ENCODE measurements at regions not wholly inside any gene's neighbourhood (a gene's known extent, or its start where the extent isn't known, plus 50 kb on each side); places are given as distances from the start of the nearest gene placed in this dataset.

DNA sequence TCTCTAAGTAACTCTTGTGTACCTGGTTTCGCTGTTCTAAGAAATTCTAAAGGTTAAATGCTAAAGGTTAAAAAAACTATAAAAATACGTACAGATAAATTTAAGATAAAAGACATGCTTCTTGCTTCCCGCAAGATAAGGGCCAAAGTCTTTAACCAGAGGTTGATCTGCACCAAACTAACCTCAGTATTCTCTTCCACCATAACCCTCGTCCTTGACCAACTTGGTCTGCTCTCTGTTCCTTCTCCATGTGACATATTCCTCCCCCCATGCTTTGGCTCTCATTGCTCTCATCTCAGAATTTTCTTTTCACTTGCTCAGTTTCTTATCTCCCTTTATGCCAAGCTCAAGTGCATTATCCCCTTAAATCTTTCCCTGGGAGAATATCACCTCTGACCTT, 330.5 kb upstream of the ZFHX3 start:
- Histone ChIP-seq H3K4me1 (ENCODE audit: insufficient read depth, low read length) (no peaks in the 10 kb centered on the region), H3K36me3 (ENCODE audit: insufficient read depth, low read length) (no peaks in the 10 kb centered on the region), H3K9ac (ENCODE audit: low read length) (no peak overlapping the region), H3K27me3 (ENCODE audit: control insufficient read depth in 1 of 2, insufficient read depth in 2 of 2, low read length in 2 of 2) (no peaks in the 10 kb centered on the region), H3K4me3 (ENCODE audit: low read depth in 1 of 2, low read length in 2 of 2) (no peak overlapping the region), H3K9me3 (ENCODE audit: low read length) (no peaks in the 10 kb centered on the region), H3K27ac (ENCODE audit: low read depth, low read length) (no peak overlapping the region)

GRCh38 chr16:73371584-73372319, 323.8 kb upstream of the ZFHX3 start:
- Histone ChIP-seq H3K9me3 (ENCODE audit: low read length) (no peaks in the 10 kb centered on the region), H3K27ac (ENCODE audit: low read depth, low read length) (no peak overlapping the region), H3K27me3 (ENCODE audit: control insufficient read depth in 1 of 2, insufficient read depth in 2 of 2, low read length in 2 of 2) (no peaks in the 10 kb centered on the region), H3K4me1 (ENCODE audit: insufficient read depth, low read length) (no peaks in the 10 kb centered on the region), H3K4me3 (ENCODE audit: low read depth in 1 of 2, low read length in 2 of 2) (no peak overlapping the region), H3K9ac (ENCODE audit: low read length) (no peak overlapping the region), H3K36me3 (ENCODE audit: insufficient read depth, low read length) (no peaks in the 10 kb centered on the region)

DNA sequence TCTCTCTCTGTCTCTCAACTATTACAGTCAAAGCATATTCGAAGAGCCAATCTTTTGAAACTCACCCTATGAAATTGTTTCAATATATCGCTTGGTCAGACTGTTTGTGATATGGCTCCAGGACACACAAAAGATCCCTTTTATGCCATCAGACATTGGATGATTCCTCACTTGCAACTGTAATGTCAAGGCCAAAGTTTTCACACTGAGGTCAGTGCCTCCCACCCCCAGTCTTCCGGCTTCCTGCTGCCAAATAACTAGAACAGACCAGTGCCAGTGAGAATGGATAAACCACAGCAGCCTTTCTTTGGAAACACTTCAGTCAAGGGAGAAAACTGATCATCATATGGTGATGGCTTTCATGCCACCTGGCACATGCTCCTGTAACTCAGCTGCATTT, 321.9 kb upstream of the ZFHX3 start:
- H3K9me3 ChIP-seq (ENCODE audit: low read length) = no peaks in the 10 kb centered on the region

GRCh38 chr16:73368715-73369114, 320.8 kb upstream of the ZFHX3 start:
- H3K4me3 ChIP-seq (ENCODE audit: low read depth in 1 of 2, low read length in 2 of 2) = no peak overlapping the region
- no peaks in the 10 kb centered on the region for H3K9me3 ChIP-seq (ENCODE audit: low read length)
- no peak overlapping the region for H3K9ac ChIP-seq (ENCODE audit: low read length)
- H3K27me3 ChIP-seq (ENCODE audit: control insufficient read depth in 1 of 2, insufficient read depth in 2 of 2, low read length in 2 of 2) = no peaks in the 10 kb centered on the region
- no peaks in the 10 kb centered on the region for H3K4me1 ChIP-seq (ENCODE audit: insufficient read depth, low read length)
- H3K36me3 ChIP-seq (ENCODE audit: insufficient read depth, low read length) = no peaks in the 10 kb centered on the region
- H3K27ac ChIP-seq (ENCODE audit: low read depth, low read length) = no peak overlapping the region

More for the DNA sequence above, 321.9 kb upstream of the ZFHX3 start:
- H3K9ac ChIP-seq (ENCODE audit: low read length) = no peak overlapping the region
- no peak overlapping the region for H3K4me3 ChIP-seq (ENCODE audit: low read depth in 1 of 2, low read length in 2 of 2)
- H3K27ac ChIP-seq (ENCODE audit: low read depth, low read length) = no peak overlapping the region
- no peaks in the 10 kb centered on the region for H3K36me3 ChIP-seq (ENCODE audit: insufficient read depth, low read length)
- no peaks in the 10 kb centered on the region for H3K27me3 ChIP-seq (ENCODE audit: control insufficient read depth in 1 of 2, insufficient read depth in 2 of 2, low read length in 2 of 2)
- H3K4me1 ChIP-seq (ENCODE audit: insufficient read depth, low read length) = no peaks in the 10 kb centered on the region

- H3K4me1 ChIP-seq (ENCODE audit: insufficient read depth, low read length) = no peaks in the 10 kb centered on the region
- H3K4me3 ChIP-seq (ENCODE audit: low read depth in 1 of 2, low read length in 2 of 2) = no peak overlapping the region
- H3K27me3 ChIP-seq (ENCODE audit: control insufficient read depth in 1 of 2, insufficient read depth in 2 of 2, low read length in 2 of 2) = no peaks in the 10 kb centered on the region
- no peak overlapping the region for H3K27ac ChIP-seq (ENCODE audit: low read depth, low read length)
- no peaks in the 10 kb centered on the region for H3K36me3 ChIP-seq (ENCODE audit: insufficient read depth, low read length)
- no peaks in the 10 kb centered on the region for H3K9me3 ChIP-seq (ENCODE audit: low read length)
- no peak overlapping the region for H3K9ac ChIP-seq (ENCODE audit: low read length)
Observed at GRCh38 chr16:73365016-73365551, 317.2 kb upstream of the ZFHX3 start.

GRCh38 chr16:73364413-73364812, 316.5 kb upstream of the ZFHX3 start:
- H3K9ac ChIP-seq (ENCODE audit: low read length) = no peak overlapping the region
- H3K4me3 ChIP-seq (ENCODE audit: low read depth in 1 of 2, low read length in 2 of 2) = no peak overlapping the region
- H3K27me3 ChIP-seq (ENCODE audit: control insufficient read depth in 1 of 2, insufficient read depth in 2 of 2, low read length in 2 of 2) = no peaks in the 10 kb centered on the region
- no peak overlapping the region for H3K27ac ChIP-seq (ENCODE audit: low read depth, low read length)
- H3K9me3 ChIP-seq (ENCODE audit: low read length) = no peaks in the 10 kb centered on the region
- no peaks in the 10 kb centered on the region for H3K4me1 ChIP-seq (ENCODE audit: insufficient read depth, low read length)
- no peaks in the 10 kb centered on the region for H3K36me3 ChIP-seq (ENCODE audit: insufficient read depth, low read length)

GRCh38 chr16:73361061-73361460, 313.1 kb upstream of the ZFHX3 start:
- H3K9me3 ChIP-seq (ENCODE audit: low read length) = no peaks in the 10 kb centered on the region
- H3K9ac ChIP-seq (ENCODE audit: low read length) = no peak overlapping the region
- no peaks in the 10 kb centered on the region for H3K36me3 ChIP-seq (ENCODE audit: insufficient read depth, low read length)
- no peak overlapping the region for H3K27ac ChIP-seq (ENCODE audit: low read depth, low read length)
- H3K4me1 ChIP-seq (ENCODE audit: insufficient read depth, low read length) = no peaks in the 10 kb centered on the region
- H3K27me3 ChIP-seq (ENCODE audit: control insufficient read depth in 1 of 2, insufficient read depth in 2 of 2, low read length in 2 of 2) = no peaks in the 10 kb centered on the region
- H3K4me3 ChIP-seq (ENCODE audit: low read depth in 1 of 2, low read length in 2 of 2) = no peak overlapping the region

DNA sequence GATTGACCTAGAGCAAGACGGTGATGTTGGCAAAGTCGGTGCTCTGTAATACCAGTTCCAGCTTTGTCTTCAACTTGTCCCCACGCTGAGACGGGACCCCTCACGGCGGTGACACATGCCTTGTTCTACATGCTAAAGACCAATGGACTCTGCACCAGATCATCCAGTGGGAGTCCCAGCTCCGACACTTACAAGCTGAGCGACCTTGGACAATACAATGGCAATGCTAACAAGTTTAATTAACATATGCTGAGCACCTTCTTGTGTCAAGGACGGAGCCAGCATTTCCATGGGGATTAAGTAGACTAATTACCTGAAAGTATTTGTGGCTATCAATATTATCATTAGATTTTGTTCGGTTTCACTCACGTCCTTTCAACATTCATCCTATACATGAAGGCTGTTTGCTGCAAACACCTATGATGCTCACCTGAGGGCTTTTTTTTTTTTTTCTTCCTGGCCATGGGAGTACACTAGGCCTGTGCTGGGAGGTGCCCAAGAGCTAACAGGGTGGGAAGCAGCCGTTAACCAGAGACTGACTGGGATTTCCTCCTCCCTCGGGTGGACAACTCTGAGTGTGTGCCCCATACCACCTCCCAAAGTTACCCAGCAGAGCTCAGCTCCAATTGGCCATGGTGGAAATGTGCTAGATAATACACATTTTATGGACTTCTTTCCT, 308.6 kb upstream of the ZFHX3 start:
- Histone ChIP-seq H3K27ac (ENCODE audit: low read depth, low read length) (no peak overlapping the region), H3K36me3 (ENCODE audit: insufficient read depth, low read length) (no peaks in the 10 kb centered on the region), H3K27me3 (ENCODE audit: control insufficient read depth in 1 of 2, insufficient read depth in 2 of 2, low read length in 2 of 2) (no peaks in the 10 kb centered on the region), H3K4me1 (ENCODE audit: insufficient read depth, low read length) (no peaks in the 10 kb centered on the region), H3K9me3 (ENCODE audit: low read length) (no peaks in the 10 kb centered on the region), H3K9ac (ENCODE audit: low read length) (no peak overlapping the region), H3K4me3 (ENCODE audit: low read depth in 1 of 2, low read length in 2 of 2) (no peak overlapping the region)

DNA sequence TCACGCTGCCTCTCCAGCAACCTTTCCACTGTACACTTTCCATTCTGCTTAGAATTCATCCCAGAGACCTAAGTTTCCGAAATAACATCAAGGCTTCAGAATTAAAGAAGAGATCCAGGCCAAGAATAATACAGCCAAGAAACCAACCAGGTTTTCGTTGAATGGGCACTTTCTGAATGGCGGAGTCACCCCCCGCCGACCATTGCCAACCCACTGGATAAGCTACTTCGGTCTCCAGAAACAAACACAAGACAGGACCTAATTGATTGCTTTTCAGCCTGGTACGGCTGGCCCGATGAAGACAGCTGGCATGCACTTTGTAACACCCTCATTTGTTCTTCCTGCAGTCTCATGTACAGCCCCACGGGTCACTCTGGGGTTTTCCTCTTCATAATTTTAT, 308.1 kb upstream of the ZFHX3 start:
- H3K36me3 ChIP-seq (ENCODE audit: insufficient read depth, low read length) = no peaks in the 10 kb centered on the region
- H3K9me3 ChIP-seq (ENCODE audit: low read length) = no peaks in the 10 kb centered on the region
- no peak overlapping the region for H3K9ac ChIP-seq (ENCODE audit: low read length)
- no peaks in the 10 kb centered on the region for H3K27me3 ChIP-seq (ENCODE audit: control insufficient read depth in 1 of 2, insufficient read depth in 2 of 2, low read length in 2 of 2)
- H3K27ac ChIP-seq (ENCODE audit: low read depth, low read length) = no peak overlapping the region
- H3K4me3 ChIP-seq (ENCODE audit: low read depth in 1 of 2, low read length in 2 of 2) = no peak overlapping the region
- no peaks in the 10 kb centered on the region for H3K4me1 ChIP-seq (ENCODE audit: insufficient read depth, low read length)

- no peaks in the 10 kb centered on the region for H3K9me3 ChIP-seq (ENCODE audit: low read length)
- no peaks in the 10 kb centered on the region for H3K27me3 ChIP-seq (ENCODE audit: control insufficient read depth in 1 of 2, insufficient read depth in 2 of 2, low read length in 2 of 2)
Observed at GRCh38 chr16:73354434-73354833, 306.5 kb upstream of the ZFHX3 start.

DNA sequence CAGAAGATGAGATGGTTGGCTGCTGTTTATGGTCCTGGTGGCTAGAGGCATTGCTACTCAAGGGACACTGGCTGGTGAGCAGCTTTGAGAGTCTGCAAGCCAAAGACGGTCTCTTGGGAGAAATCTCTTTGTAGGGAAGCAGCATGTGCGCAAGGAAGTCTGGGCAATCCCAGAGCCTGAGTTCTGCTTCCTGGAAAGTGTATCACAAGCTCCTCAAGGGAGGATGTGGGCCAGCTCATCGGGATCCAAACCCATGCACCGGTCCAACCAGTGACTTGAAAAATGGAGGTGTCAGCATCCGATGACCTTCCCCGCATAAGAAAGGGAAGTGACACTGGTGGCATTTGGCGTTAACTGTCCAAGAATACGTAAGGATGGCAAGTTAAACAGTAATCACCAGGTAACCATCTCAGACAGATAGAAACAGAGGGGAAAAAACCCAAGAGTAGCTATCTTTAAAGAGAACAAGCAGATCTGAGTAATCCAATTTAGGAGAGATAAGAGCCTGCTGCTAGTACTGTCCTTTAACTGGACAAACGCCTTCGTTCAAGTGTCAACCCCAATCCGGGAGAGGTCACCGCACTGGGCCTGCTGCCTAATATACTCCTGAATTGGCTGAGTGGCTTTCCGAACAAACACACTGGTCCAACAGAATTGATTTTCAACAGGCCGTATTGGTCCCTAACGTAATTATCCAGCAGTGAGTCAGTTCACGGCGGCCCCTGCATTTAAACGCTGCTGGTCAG, 303.0 kb upstream of the ZFHX3 start:
- H3K27me3 ChIP-seq (ENCODE audit: control insufficient read depth in 1 of 2, insufficient read depth in 2 of 2, low read length in 2 of 2) = no peaks in the 10 kb centered on the region
- no peaks in the 10 kb centered on the region for H3K4me1 ChIP-seq (ENCODE audit: insufficient read depth, low read length)
- no peak overlapping the region for H3K4me3 ChIP-seq (ENCODE audit: low read depth in 1 of 2, low read length in 2 of 2)
- no peaks in the 10 kb centered on the region for H3K9me3 ChIP-seq (ENCODE audit: low read length)
- no peak overlapping the region for H3K9ac ChIP-seq (ENCODE audit: low read length)
- H3K36me3 ChIP-seq (ENCODE audit: insufficient read depth, low read length) = no peaks in the 10 kb centered on the region
- H3K27ac ChIP-seq (ENCODE audit: low read depth, low read length) = no peak overlapping the region

More at GRCh38 chr16:73354434-73354833, 306.5 kb upstream of the ZFHX3 start:
- Histone ChIP-seq H3K36me3 (ENCODE audit: insufficient read depth, low read length) (no peaks in the 10 kb centered on the region), H3K9ac (ENCODE audit: low read length) (no peak overlapping the region), H3K4me1 (ENCODE audit: insufficient read depth, low read length) (no peaks in the 10 kb centered on the region), H3K27ac (ENCODE audit: low read depth, low read length) (no peak overlapping the region), H3K4me3 (ENCODE audit: low read depth in 1 of 2, low read length in 2 of 2) (no peak overlapping the region)

Data from muscle layer of colon (tissue), 2 donors.